ENCODE measurements at regions not wholly inside any gene's neighbourhood (a gene's known extent, or its start where the extent isn't known, plus 50 kb on each side); places are given as distances from the start of the nearest gene placed in this dataset.

DNA sequence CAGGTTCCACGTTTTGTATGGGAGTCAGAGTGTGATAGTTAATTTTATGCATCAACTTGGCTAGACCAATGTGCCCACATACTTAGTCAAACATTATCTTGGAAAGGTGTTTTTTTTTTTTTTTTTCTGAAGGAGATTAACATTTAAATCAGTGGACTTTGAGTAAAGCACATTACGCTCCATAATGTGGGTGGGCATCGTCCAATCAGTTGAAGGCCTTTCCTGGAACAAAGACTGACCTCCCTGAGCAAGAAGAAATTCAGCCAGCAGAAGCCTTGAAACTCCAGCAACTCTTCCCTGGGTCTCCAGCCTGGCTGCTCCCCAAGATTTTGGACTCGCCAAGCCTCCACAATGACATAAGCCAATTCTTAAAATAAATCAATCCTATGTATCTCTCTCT lies 711.4 kb downstream of the MTRR start:
- H3K4me3 ChIP-seq: no peak overlapping the region
- H3K27ac ChIP-seq: no peak overlapping the region
- TF ChIP-seq, protein P1, sequence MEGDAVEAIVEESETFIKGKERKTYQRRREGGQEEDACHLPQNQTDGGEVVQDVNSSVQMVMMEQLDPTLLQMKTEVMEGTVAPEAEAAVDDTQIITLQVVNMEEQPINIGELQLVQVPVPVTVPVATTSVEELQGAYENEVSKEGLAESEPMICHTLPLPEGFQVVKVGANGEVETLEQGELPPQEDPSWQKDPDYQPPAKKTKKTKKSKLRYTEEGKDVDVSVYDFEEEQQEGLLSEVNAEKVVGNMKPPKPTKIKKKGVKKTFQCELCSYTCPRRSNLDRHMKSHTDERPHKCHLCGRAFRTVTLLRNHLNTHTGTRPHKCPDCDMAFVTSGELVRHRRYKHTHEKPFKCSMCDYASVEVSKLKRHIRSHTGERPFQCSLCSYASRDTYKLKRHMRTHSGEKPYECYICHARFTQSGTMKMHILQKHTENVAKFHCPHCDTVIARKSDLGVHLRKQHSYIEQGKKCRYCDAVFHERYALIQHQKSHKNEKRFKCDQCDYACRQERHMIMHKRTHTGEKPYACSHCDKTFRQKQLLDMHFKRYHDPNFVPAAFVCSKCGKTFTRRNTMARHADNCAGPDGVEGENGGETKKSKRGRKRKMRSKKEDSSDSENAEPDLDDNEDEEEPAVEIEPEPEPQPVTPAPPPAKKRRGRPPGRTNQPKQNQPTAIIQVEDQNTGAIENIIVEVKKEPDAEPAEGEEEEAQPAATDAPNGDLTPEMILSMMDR (IDR thresholded peaks at IDR 0.05): no peak
- TF ChIP-seq POLR2AphosphoS5 (IDR thresholded peaks at IDR 0.05; ENCODE audit: insufficient read depth in 1 of 2, low read depth in 1 of 2): no peak
- TF ChIP-seq POLR2A (IDR thresholded peaks at IDR 0.05): no peak
- H3K4me1 ChIP-seq: no peaks in the 10 kb centered on the region
- no peaks in the 10 kb centered on the region for H3K36me3 ChIP-seq
- no peaks in the 10 kb centered on the region for H3K9me3 ChIP-seq
- no peak for DNase-seq (ENCODE audit: extremely low spot score in 2 of 2)
- intact Hi-C loops (cut with DNase I): no loop called here
- H3K27me3 ChIP-seq: no peaks in the 10 kb centered on the region

GRCh38 chr5:8581047-8581446 lies 712.1 kb downstream of the MTRR start:
- intact Hi-C loops (cut with DNase I): no loop called here
- TF ChIP-seq POLR2A (IDR thresholded peaks at IDR 0.05) (no peak), POLR2AphosphoS5 (IDR thresholded peaks at IDR 0.05; ENCODE audit: insufficient read depth in 1 of 2, low read depth in 1 of 2) (no peak)
- TF ChIP-seq, protein P1 (IDR thresholded peaks at IDR 0.05): no peak
- Histone ChIP-seq H3K27ac (no peak overlapping the region), H3K4me3 (no peak overlapping the region), H3K36me3 (no peaks in the 10 kb centered on the region), H3K27me3 (no peaks in the 10 kb centered on the region), H3K4me1 (no peaks in the 10 kb centered on the region), H3K9me3 (no peaks in the 10 kb centered on the region)
- no peak for DNase-seq (ENCODE audit: extremely low spot score in 2 of 2)

DNA sequence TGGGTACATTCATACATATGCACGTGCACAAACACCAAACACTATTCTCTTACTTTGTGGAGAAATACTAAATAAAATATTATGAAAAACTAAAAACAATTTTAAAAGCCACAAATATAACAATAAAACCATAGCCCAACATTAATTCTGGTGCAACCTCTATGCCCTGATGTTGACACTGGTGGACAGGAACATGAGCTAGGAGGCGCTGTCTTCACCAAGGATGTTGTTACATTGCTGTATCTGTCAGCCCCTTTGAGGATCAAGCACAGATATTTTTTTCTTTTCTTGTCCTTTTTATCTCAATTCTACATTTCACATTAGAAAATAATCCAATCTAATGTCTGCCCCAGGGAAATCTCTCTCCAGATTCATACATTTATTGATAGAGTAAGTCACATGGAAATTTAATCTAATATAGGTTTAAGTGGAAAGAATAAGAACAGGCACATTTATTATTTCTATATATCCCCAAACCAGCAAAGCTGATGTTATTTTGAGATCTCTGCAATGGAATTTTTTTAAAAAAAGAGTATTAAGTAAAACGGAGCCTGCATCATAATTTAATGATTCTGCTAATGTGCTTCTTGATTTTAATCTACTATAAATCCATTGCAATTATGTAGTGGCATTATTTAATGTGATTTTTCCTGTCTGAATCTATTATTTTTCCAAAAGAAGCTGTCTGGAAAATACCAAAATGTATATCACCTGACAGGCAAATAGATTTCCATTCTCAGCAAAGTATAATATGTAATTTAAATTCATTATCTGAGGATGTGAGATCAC lies 716.5 kb downstream of the MTRR start:
- intact Hi-C loops (cut with DNase I): no loop called here
- no peaks in the 10 kb centered on the region for H3K9me3 ChIP-seq
- H3K4me3 ChIP-seq: no peak overlapping the region
- no peak for DNase-seq (ENCODE audit: extremely low spot score in 2 of 2)
- no peaks in the 10 kb centered on the region for H3K36me3 ChIP-seq
- TF ChIP-seq POLR2AphosphoS5 (IDR thresholded peaks at IDR 0.05; ENCODE audit: insufficient read depth in 1 of 2, low read depth in 1 of 2) (no peak), POLR2A (IDR thresholded peaks at IDR 0.05) (no peak)
- TF ChIP-seq, protein P1 (IDR thresholded peaks at IDR 0.05): no peak
- H3K27me3 ChIP-seq: no peaks in the 10 kb centered on the region
- H3K27ac ChIP-seq: no peak overlapping the region
- no peaks in the 10 kb centered on the region for H3K4me1 ChIP-seq

- Histone ChIP-seq H3K27me3 (no peaks in the 10 kb centered on the region), H3K36me3 (no peaks in the 10 kb centered on the region), H3K27ac (no peak overlapping the region), H3K9me3 (no peaks in the 10 kb centered on the region), H3K4me3 (no peak overlapping the region), H3K4me1 (no peaks in the 10 kb centered on the region)
- DNase-seq (ENCODE audit: extremely low spot score in 2 of 2): no peak
- TF ChIP-seq, protein P1 (IDR thresholded peaks at IDR 0.05): no peak
- intact Hi-C loops (cut with DNase I): no loop called here
Observed at GRCh38 chr5:8590959-8591358, 722.0 kb downstream of the MTRR start.

DNA sequence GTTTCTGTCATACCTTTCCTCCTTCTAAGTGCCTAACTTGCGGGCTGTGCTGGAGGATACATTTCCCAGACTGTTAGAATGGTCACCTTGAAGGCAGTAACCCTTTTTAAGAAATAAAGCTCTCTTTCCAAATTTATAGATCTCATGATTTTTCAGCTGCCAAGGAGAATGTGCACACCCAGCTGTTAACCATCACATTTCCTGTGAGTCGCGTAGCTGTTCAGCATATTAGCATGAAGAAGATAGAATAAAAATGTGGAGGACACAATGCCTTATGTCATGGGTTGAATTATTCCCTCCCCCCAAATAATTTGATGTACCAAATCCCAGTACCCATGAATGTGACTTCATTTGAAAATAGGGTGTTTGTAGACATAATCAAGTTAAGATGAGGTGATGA lies 729.4 kb downstream of the MTRR start:
- intact Hi-C loops (cut with DNase I): no loop called here

More for the DNA sequence above, 729.4 kb downstream of the MTRR start:
- Histone ChIP-seq H3K27me3 (no peaks in the 10 kb centered on the region), H3K4me3 (no peak overlapping the region), H3K4me1 (no peaks in the 10 kb centered on the region), H3K27ac (no peak overlapping the region), H3K36me3 (no peaks in the 10 kb centered on the region), H3K9me3 (no peaks in the 10 kb centered on the region)
- no peak for DNase-seq (ENCODE audit: extremely low spot score in 2 of 2)
- TF ChIP-seq, protein P1 (IDR thresholded peaks at IDR 0.05): no peak
- TF ChIP-seq POLR2AphosphoS5 (IDR thresholded peaks at IDR 0.05; ENCODE audit: insufficient read depth in 1 of 2, low read depth in 1 of 2) (no peak), POLR2A (IDR thresholded peaks at IDR 0.05) (no peak)
